ENCODE measurements at regions not wholly inside any gene's neighbourhood (a gene's known extent, or its start where the extent isn't known, plus 50 kb on each side); places are given as distances from the start of the nearest gene placed in this dataset.

- no peaks in the 10 kb centered on the region for H3K27me3 ChIP-seq (ENCODE audit: insufficient read depth in 3 of 3, low read length in 2 of 3)
- peaks cover 25% of the 10 kb centered on the region for H3K4me1 ChIP-seq
- no peak for DNase-seq
- intact Hi-C loops (cut with DNase I) = no loop called here
- H3K4me3 ChIP-seq = no peak overlapping the region
- TF ChIP-seq CTCF (IDR thresholded peaks at IDR 0.05) = no peak
- H3K27ac ChIP-seq = peak overlapping the region; percentile 66
- no peaks in the 10 kb centered on the region for H3K9me3 ChIP-seq
- WGBS, 3 donors = 58 to 73% (median 64%) methylated on average over 2 of the region's 2 CpGs
- no peaks in the 10 kb centered on the region for H3K36me3 ChIP-seq (ENCODE audit: insufficient read depth in 1 of 2, low read depth in 1 of 2)
- ATAC-seq = peak; percentile 71 to 81 (median 79)
These were observed 59.5 kb upstream of the FUT8 start for GRCh38 chr14:65352964-65353530.

DNA sequence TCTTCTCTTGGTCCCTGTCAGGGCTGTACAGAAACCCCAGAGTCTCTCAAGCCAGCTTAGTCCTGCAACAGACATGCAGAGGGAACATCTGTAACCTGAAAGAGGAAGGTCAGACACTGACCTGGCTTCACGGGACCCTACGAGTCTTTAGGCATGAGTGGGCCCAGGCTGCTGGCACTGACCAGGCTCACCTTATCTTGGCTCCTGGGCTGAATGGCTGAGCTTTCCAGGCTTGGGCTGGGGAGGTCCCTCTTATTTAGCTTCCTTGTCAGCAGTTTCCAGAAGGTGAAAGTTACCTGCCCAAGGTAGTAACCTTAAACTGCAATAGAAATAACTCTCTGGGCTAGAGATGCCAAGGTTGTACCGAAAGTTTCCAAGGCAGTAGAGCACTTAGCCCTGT lies 58.4 kb upstream of the FUT8 start:
- H3K27me3 ChIP-seq (ENCODE audit: insufficient read depth in 3 of 3, low read length in 2 of 3) = no peaks in the 10 kb centered on the region
- H3K9me3 ChIP-seq = no peaks in the 10 kb centered on the region
- intact Hi-C loops (cut with DNase I) = no loop called here
- H3K4me3 ChIP-seq = no peak overlapping the region
- peaks cover 34% of the 10 kb centered on the region for H3K4me1 ChIP-seq
- ATAC-seq = no peak
- WGBS, 3 donors = 84 to 91% (median 86%) methylated on average over 3 of the region's 3 CpGs
- H3K27ac ChIP-seq = peak overlapping the region; percentile 66
- no peaks in the 10 kb centered on the region for H3K36me3 ChIP-seq (ENCODE audit: insufficient read depth in 1 of 2, low read depth in 1 of 2)
- DNase-seq = no peak
- TF ChIP-seq CTCF (IDR thresholded peaks at IDR 0.05) = no peak

GRCh38 chr14:65354715-65355114 lies 57.8 kb upstream of the FUT8 start:
- WGBS, 3 donors = 31 to 55% (median 33%) methylated on average over 4 of the region's 4 CpGs
- H3K27ac ChIP-seq = peak overlapping the region; percentile 66
- peaks cover 36% of the 10 kb centered on the region for H3K4me1 ChIP-seq
- no peak overlapping the region for H3K4me3 ChIP-seq
- DNase-seq (no peak), ATAC-seq (peak in 2 of 4 donors; percentile 9 to 34)
- no peaks in the 10 kb centered on the region for H3K9me3 ChIP-seq
- no peak for TF ChIP-seq CTCF (IDR thresholded peaks at IDR 0.05)
- intact Hi-C loops (cut with DNase I) = no loop called here
- no peaks in the 10 kb centered on the region for H3K27me3 ChIP-seq (ENCODE audit: insufficient read depth in 3 of 3, low read length in 2 of 3)
- H3K36me3 ChIP-seq (ENCODE audit: insufficient read depth in 1 of 2, low read depth in 1 of 2) = no peaks in the 10 kb centered on the region

- TF ChIP-seq CTCF (IDR thresholded peaks at IDR 0.05) = no peak
- ATAC-seq (peak in 1 of 4 donors; percentile 25), DNase-seq (no peak)
- no peak overlapping the region for H3K4me3 ChIP-seq
- intact Hi-C loops (cut with DNase I) = no loop called here
- WGBS, 3 donors = 79 to 85% (median 80%) methylated on average over 5 of the region's 5 CpGs
- peaks cover 47% of the 10 kb centered on the region for H3K4me1 ChIP-seq
- H3K9me3 ChIP-seq = no peaks in the 10 kb centered on the region
- no peaks in the 10 kb centered on the region for H3K27me3 ChIP-seq (ENCODE audit: insufficient read depth in 3 of 3, low read length in 2 of 3)
- peak overlapping the region; percentile 59 for H3K27ac ChIP-seq
- H3K36me3 ChIP-seq (ENCODE audit: insufficient read depth in 1 of 2, low read depth in 1 of 2) = no peaks in the 10 kb centered on the region
These were observed 56.1 kb upstream of the FUT8 start for GRCh38 chr14:65356327-65356836.

DNA sequence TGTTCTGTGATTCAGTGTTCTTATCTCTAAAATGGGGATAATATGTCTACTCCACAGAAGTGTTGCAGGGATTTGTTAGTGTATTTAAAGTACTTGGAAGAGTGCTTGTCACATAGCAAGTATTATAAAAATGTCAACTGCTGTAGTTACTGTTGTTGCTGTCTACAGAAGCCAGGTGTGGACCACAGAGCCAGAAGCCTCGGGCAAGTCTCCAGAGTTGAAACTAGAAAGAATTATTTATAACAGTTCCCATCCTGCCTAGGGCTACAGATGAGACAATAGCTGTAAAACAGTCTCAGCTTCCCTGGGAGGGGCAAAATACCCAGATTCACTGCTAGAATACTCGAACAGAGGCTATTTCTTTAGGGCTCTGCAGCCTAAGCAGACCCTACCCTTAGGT lies 55.4 kb upstream of the FUT8 start:
- intact Hi-C loops (cut with DNase I) = no loop called here
- Histone ChIP-seq H3K4me3 (no peak overlapping the region), H3K27ac (peak overlapping the region; percentile 59), H3K9me3 (no peaks in the 10 kb centered on the region), H3K4me1 (peaks cover 51% of the 10 kb centered on the region), H3K27me3 (ENCODE audit: insufficient read depth in 3 of 3, low read length in 2 of 3) (no peaks in the 10 kb centered on the region), H3K36me3 (ENCODE audit: insufficient read depth in 1 of 2, low read depth in 1 of 2) (no peaks in the 10 kb centered on the region)
- TF ChIP-seq CTCF (IDR thresholded peaks at IDR 0.05) = no peak
- ATAC-seq (peak; percentile 38 to 62 (median 54)), DNase-seq (no peak)
- 18 to 23% (median 19%) methylated on average over 2 of the region's 2 CpGs for WGBS, 3 donors

Data from psoas muscle (tissue), 7 donors.